WERI-Rb-1 (cell line): ENCODE measurements at regions not wholly inside any gene's neighbourhood (a gene's known extent, or its start where the extent isn't known, plus 50 kb on each side); places are given as distances from the start of the nearest gene placed in this dataset.
"Not testable (repeated sequence)": the region's sequence is repeated elsewhere in the genome, so short reads cannot be mapped to it uniquely, and the experiment has no call there.

Source experiments
- DNase-seq: peaks from one replicate; pipeline ENCODE4 v3.0.0-alpha.2; 2020
- H3K27ac ChIP-seq: fragments of 250-450 bp; sonication (Bioruptor Pico); 2 replicates; pipeline ENCODE4 v1.5.1; 2020; ENCODE audit warnings: mild to moderate bottlenecking, moderate library complexity
- H3K27me3 ChIP-seq: fragments of 250-450 bp; sonication (Bioruptor Pico); 2 replicates; pipeline ENCODE4 v1.5.1; 2021; ENCODE audit warnings: mild to moderate bottlenecking, low read depth, moderate library complexity; ENCODE audit not compliant: insufficient read depth, severe bottlenecking
- H3K36me3 ChIP-seq: fragments of 250-450 bp; sonication (Bioruptor Pico); 2 replicates; pipeline ENCODE4 v1.5.1; 2020; ENCODE audit warnings: mild to moderate bottlenecking, moderate library complexity
- H3K4me3 ChIP-seq: 2 replicates; pipeline ENCODE4 v1.5.1; 2011; ENCODE audit warnings: low read depth, mild to moderate bottlenecking, control low read depth, low read length
- H3K9me3 ChIP-seq: fragments of 250-450 bp; sonication (Bioruptor Pico); 2 replicates; pipeline ENCODE4 v1.5.1; 2021; ENCODE audit warnings: mild to moderate bottlenecking, moderate library complexity; ENCODE audit not compliant: severe bottlenecking
- TF ChIP-seq, protein P1 (sequence below): IDR thresholded peaks from 2 replicates; pipeline ENCODE4 v1.5.1; 2011; ENCODE audit warnings: low read depth, mild to moderate bottlenecking, control low read depth, inconsistent platforms, low read length

DNA sequence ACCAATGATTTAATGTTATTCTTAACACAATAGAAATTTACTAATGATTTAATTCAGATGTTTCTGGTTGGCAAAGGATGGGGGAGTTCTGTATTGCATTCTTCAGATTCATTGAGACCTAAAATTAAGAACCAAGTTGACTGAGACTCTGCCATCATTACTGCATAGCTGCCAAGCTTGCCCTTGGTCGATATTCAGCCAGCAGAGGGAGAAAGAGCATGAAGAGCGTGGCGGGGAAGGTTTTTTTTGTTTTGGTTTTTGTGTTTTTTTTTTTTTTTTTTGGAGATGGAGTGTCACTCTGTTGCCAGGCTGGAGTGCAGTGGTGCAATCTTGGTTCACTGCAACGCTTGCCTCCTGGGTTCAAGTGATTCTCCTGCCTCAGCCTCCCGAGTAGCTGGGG is 659.4 kb upstream of the EEF2KMT start:
- Histone ChIP-seq H3K4me3 (no peak overlapping the region), H3K9me3 (no peaks in the 10 kb centered on the region), H3K36me3 (no peaks in the 10 kb centered on the region), H3K27me3 (no peaks in the 10 kb centered on the region), H3K27ac (no peak overlapping the region)
- DNase-seq, result no peak
- TF ChIP-seq, protein P1, sequence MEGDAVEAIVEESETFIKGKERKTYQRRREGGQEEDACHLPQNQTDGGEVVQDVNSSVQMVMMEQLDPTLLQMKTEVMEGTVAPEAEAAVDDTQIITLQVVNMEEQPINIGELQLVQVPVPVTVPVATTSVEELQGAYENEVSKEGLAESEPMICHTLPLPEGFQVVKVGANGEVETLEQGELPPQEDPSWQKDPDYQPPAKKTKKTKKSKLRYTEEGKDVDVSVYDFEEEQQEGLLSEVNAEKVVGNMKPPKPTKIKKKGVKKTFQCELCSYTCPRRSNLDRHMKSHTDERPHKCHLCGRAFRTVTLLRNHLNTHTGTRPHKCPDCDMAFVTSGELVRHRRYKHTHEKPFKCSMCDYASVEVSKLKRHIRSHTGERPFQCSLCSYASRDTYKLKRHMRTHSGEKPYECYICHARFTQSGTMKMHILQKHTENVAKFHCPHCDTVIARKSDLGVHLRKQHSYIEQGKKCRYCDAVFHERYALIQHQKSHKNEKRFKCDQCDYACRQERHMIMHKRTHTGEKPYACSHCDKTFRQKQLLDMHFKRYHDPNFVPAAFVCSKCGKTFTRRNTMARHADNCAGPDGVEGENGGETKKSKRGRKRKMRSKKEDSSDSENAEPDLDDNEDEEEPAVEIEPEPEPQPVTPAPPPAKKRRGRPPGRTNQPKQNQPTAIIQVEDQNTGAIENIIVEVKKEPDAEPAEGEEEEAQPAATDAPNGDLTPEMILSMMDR, result no peak

DNA sequence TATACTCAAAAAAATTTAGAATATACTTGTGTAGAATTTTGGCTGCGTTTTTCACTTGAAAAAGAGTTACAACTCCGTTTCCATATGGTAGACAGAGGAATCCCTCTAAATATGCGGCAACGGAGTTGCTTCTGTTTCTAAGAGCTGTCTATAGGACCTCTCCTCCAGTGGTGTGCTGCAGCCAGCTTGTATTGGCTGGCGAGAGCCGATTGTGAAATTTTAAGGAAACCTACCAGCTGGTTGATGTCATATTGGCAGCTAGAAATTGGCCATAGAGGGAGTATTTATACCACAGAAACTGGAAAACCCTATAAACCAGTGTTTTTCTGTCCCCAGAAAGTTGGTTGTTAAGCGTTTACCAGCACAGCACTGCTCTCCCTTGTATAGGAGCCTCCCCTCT is 655.8 kb upstream of the EEF2KMT start:
- H3K9me3 ChIP-seq, result no peaks in the 10 kb centered on the region
- no peaks in the 10 kb centered on the region for H3K27me3 ChIP-seq
- TF ChIP-seq, protein P1, result no peak
- no peak for DNase-seq
- H3K36me3 ChIP-seq, result no peaks in the 10 kb centered on the region
- H3K27ac ChIP-seq, result no peak overlapping the region
- no peak overlapping the region for H3K4me3 ChIP-seq

DNA sequence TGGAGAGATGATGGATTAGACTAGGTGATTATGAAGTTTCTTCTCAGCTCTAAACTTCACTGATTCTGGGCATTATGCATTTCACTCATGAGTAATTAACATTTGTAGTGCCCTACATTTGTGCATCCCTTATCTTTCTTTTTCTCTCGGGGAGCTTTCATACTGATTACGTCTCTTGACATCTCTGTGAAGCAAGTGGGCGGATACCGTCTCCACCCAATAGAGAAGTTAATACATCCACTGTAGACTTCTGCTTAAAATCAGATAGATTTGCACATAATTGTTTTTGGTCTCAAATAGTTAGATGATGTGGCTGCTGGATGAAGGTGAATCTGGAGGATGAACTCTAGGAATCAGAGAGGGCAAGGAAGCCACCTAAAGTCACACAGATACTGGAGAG is 653.6 kb upstream of the EEF2KMT start:
- Histone ChIP-seq H3K27me3 (no peaks in the 10 kb centered on the region), H3K27ac (no peak overlapping the region), H3K36me3 (no peaks in the 10 kb centered on the region), H3K9me3 (no peaks in the 10 kb centered on the region), H3K4me3 (no peak overlapping the region)
- TF ChIP-seq, protein P1, result no peak
- DNase-seq, result no peak

DNA sequence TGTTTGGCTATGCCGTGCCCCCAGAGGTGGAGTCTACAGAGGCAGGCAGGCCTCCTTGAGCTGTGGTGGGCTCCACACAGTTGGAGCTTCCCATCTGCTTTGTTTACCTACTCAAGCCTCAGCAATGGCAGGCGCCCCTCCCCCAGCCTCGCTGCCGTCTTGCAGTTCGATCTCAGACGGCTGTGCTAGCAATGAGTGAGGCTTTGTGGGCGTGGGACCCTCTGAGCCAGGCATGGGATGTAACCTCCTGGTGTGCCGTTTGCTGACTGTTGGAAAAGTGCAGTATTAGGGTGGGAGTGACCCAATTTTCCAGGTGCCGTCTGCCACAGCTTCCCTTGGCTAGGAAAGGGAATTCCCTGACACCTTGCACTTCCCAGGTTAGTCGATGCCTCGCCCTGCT is 652.8 kb upstream of the EEF2KMT start:
- not testable (repeated sequence) for H3K27me3 ChIP-seq, H3K36me3 ChIP-seq, H3K27ac ChIP-seq, H3K9me3 ChIP-seq, H3K4me3 ChIP-seq
- peak; percentile 11 for DNase-seq

DNA sequence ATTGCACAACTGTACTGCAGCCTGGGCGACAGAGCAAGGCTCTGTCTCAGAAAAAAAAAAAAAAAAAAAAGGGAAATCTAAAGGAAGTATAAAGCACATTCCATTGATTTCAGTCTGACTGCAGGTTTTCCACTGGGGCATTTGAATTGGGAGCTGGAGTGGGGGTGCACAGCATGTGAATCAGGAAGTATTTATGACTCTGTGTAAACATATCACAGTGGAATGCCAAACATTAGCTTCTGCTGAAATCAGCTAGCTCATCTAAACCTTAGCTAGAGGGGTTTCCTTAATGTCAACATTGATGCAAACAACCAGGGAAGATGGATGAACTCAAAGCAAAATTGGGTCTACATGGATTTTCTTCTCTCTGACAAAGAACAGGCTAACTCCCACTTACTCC is 641.0 kb upstream of the EEF2KMT start:
- TF ChIP-seq, protein P1, result no peak
- Histone ChIP-seq H3K9me3 (no peaks in the 10 kb centered on the region), H3K27me3 (no peaks in the 10 kb centered on the region), H3K27ac (no peak overlapping the region), H3K4me3 (no peak overlapping the region), H3K36me3 (no peaks in the 10 kb centered on the region)
- DNase-seq, result no peak

DNA sequence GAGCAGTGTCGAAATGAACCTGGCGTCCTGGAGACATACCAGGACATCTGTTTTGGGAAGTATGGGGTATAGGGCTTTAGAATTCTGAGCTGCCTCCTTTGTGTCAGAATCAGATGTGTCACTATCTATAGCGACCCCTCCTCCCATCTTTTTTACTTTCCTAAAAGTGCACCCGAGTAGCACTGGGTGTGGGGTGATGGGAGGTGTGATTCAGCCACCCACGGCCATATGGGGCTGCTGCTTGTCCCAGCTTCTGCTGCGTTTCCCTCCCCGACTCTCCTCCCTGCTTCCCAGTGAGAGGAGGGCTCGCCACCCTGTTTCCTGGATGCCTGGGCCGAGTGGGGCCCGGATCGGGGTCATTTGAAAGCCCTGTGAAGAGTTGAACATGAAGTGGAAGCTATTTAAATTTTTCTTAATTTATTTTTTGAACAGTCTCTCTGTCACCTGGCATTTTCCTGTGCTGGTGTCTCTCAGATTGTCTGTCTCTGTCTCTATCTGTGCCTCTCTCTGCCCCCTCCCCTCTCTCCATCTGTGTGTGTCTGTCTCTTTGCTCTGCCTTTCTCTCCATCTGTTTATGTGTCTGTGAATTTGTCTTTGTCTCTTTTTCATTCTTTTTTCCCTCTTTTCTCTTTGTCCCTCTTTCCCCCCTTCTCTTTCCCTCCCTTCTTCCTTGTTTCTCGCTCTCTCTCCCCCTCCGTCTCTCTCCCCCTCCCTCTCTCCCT is 638.8 kb upstream of the EEF2KMT start:
- no peak overlapping the region for H3K4me3 ChIP-seq
- DNase-seq, result no peak

More for the DNA sequence above, 638.8 kb upstream of the EEF2KMT start:
- no peaks in the 10 kb centered on the region for H3K27me3 ChIP-seq
- H3K27ac ChIP-seq, result no peak overlapping the region
- H3K36me3 ChIP-seq, result no peaks in the 10 kb centered on the region
- no peaks in the 10 kb centered on the region for H3K9me3 ChIP-seq
- TF ChIP-seq, protein P1, result no peak
